ENCODE measurements at regions not wholly inside any gene's neighbourhood (a gene's known extent, or its start where the extent isn't known, plus 50 kb on each side); places are given as distances from the start of the nearest gene placed in this dataset.

GRCh38 chr17:72414032-72414396 is 293.2 kb downstream of the SOX9 start:
- no peak for DNase-seq

GRCh38 chr17:72414967-72415853 is 294.4 kb downstream of the SOX9 start:
- DNase-seq, result no peak

- no peak for DNase-seq
Observed at GRCh38 chr17:72416054-72416675, 295.3 kb downstream of the SOX9 start.

GRCh38 chr17:72416905-72417304 is 296.1 kb downstream of the SOX9 start:
- no peak for DNase-seq

- no peak for DNase-seq
Observed at GRCh38 chr17:72417627-72418026, 296.8 kb downstream of the SOX9 start.

GRCh38 chr17:72419866-72420774 is 299.3 kb downstream of the SOX9 start:
- DNase-seq, result no peak

GRCh38 chr17:72420775-72421127 is 299.9 kb downstream of the SOX9 start:
- no peak for DNase-seq

GRCh38 chr17:72421128-72422092 is 300.6 kb downstream of the SOX9 start:
- peak; percentile 86 for DNase-seq

- DNase-seq, result no peak
Observed at GRCh38 chr17:72422204-72422504, 301.3 kb downstream of the SOX9 start.

GRCh38 chr17:72422505-72423285 is 301.9 kb downstream of the SOX9 start:
- peak; percentile 47 for DNase-seq

GRCh38 chr17:72423286-72423589 is 302.4 kb downstream of the SOX9 start:
- no peak for DNase-seq

GRCh38 chr17:72423718-72424117 is 302.9 kb downstream of the SOX9 start:
- DNase-seq, result no peak

GRCh38 chr17:72424505-72425117 is 303.8 kb downstream of the SOX9 start:
- no peak for DNase-seq

GRCh38 chr17:72425133-72425793 is 304.4 kb downstream of the SOX9 start:
- no peak for DNase-seq

- DNase-seq, result no peak
Observed at GRCh38 chr17:72425794-72426168, 305.0 kb downstream of the SOX9 start.

GRCh38 chr17:72426321-72426720 is 305.5 kb downstream of the SOX9 start:
- DNase-seq, result no peak

- no peak for DNase-seq
Observed at GRCh38 chr17:72426948-72427760, 306.3 kb downstream of the SOX9 start.

- no peak for DNase-seq
Observed at GRCh38 chr17:72427761-72428109, 306.9 kb downstream of the SOX9 start.

- DNase-seq, result no peak
Observed at GRCh38 chr17:72429066-72429638, 308.3 kb downstream of the SOX9 start.

Measured in fibroblast of skin of right quadriceps (primary cell).